Muscle layer of colon (tissue), 2 donors: ENCODE measurements at regions not wholly inside any gene's neighbourhood (a gene's known extent, or its start where the extent isn't known, plus 50 kb on each side); places are given as distances from the start of the nearest gene placed in this dataset.

Experiments used
- H3K27ac ChIP-seq: one replicate; pipeline ENCODE4 v1.7.0; 2013; ENCODE audit warnings: low read depth, mild to moderate bottlenecking, low read length, moderate library complexity
- H3K27me3 ChIP-seq, 2 donors: one replicate each; pipeline ENCODE4 v1.7.0; 2013; ENCODE audit warnings: low read length in 2 of 2, mild to moderate bottlenecking in 2 of 2; ENCODE audit not compliant: insufficient read depth in 2 of 2, control insufficient read depth in 1 of 2
- H3K36me3 ChIP-seq: one replicate; pipeline ENCODE4 v1.7.0; 2013; ENCODE audit warnings: mild to moderate bottlenecking, low read length; ENCODE audit not compliant: insufficient read depth
- H3K4me1 ChIP-seq: one replicate; pipeline ENCODE4 v1.7.0; 2013; ENCODE audit warnings: mild to moderate bottlenecking, low read length; ENCODE audit not compliant: insufficient read depth
- H3K4me3 ChIP-seq, 2 donors: one replicate each; pipeline ENCODE4 v1.7.0; 2013; ENCODE audit warnings: low read length in 2 of 2, low read depth in 1 of 2, mild to moderate bottlenecking in 1 of 2, moderate library complexity in 1 of 2
- H3K9ac ChIP-seq: one replicate; pipeline ENCODE4 v1.7.0; 2013; ENCODE audit warnings: low read length
- H3K9me3 ChIP-seq: one replicate; pipeline ENCODE4 v1.7.0; 2013; ENCODE audit warnings: mild to moderate bottlenecking, low read length
- donor health status: abdominal sarcoma.
- donor health status: Adenocarcinoma of cecum.

GRCh38 chr15:70249616-70250015, 151.9 kb upstream of the TLE3 start:
- Histone ChIP-seq H3K4me3 (no peak overlapping the region), H3K9ac (no peak overlapping the region), H3K27me3 (no peaks in the 10 kb centered on the region), H3K36me3 (no peaks in the 10 kb centered on the region), H3K27ac (no peak overlapping the region), H3K9me3 (no peaks in the 10 kb centered on the region), H3K4me1 (no peaks in the 10 kb centered on the region)

- Histone ChIP-seq H3K9ac (no peak overlapping the region), H3K27ac (no peak overlapping the region), H3K4me3 (no peak overlapping the region), H3K27me3 (no peaks in the 10 kb centered on the region), H3K36me3 (no peaks in the 10 kb centered on the region), H3K4me1 (no peaks in the 10 kb centered on the region), H3K9me3 (no peaks in the 10 kb centered on the region)
Observed at GRCh38 chr15:70248116-70249025, 150.7 kb upstream of the TLE3 start.

- Histone ChIP-seq H3K27me3 (no peaks in the 10 kb centered on the region), H3K4me1 (no peaks in the 10 kb centered on the region), H3K27ac (no peak overlapping the region), H3K4me3 (no peak overlapping the region), H3K36me3 (no peaks in the 10 kb centered on the region), H3K9me3 (no peaks in the 10 kb centered on the region), H3K9ac (no peak overlapping the region)
Observed at GRCh38 chr15:70247281-70247680, 149.6 kb upstream of the TLE3 start.

GRCh38 chr15:70246623-70247220, 149.0 kb upstream of the TLE3 start:
- Histone ChIP-seq H3K4me1 (no peaks in the 10 kb centered on the region), H3K9me3 (no peaks in the 10 kb centered on the region), H3K27ac (no peak overlapping the region), H3K9ac (no peak overlapping the region), H3K36me3 (no peaks in the 10 kb centered on the region), H3K27me3 (no peaks in the 10 kb centered on the region), H3K4me3 (no peak overlapping the region)

GRCh38 chr15:70245932-70246622, 148.4 kb upstream of the TLE3 start:
- H3K9me3 ChIP-seq: no peaks in the 10 kb centered on the region
- H3K4me1 ChIP-seq: no peaks in the 10 kb centered on the region
- no peaks in the 10 kb centered on the region for H3K27me3 ChIP-seq
- no peak overlapping the region for H3K4me3 ChIP-seq
- H3K36me3 ChIP-seq: no peaks in the 10 kb centered on the region
- H3K9ac ChIP-seq: no peak overlapping the region
- no peak overlapping the region for H3K27ac ChIP-seq

- H3K27me3 ChIP-seq: no peaks in the 10 kb centered on the region
- no peak overlapping the region for H3K27ac ChIP-seq
- H3K9me3 ChIP-seq: no peaks in the 10 kb centered on the region
- no peak overlapping the region for H3K9ac ChIP-seq
- no peak overlapping the region for H3K4me3 ChIP-seq
- H3K4me1 ChIP-seq: no peaks in the 10 kb centered on the region
- H3K36me3 ChIP-seq: no peaks in the 10 kb centered on the region
Observed at GRCh38 chr15:70244978-70245542, 147.3 kb upstream of the TLE3 start.

GRCh38 chr15:70243686-70244540, 146.2 kb upstream of the TLE3 start:
- Histone ChIP-seq H3K36me3 (no peaks in the 10 kb centered on the region), H3K4me3 (no peak overlapping the region), H3K9ac (no peak overlapping the region), H3K9me3 (no peaks in the 10 kb centered on the region), H3K27ac (no peak overlapping the region), H3K27me3 (no peaks in the 10 kb centered on the region), H3K4me1 (no peaks in the 10 kb centered on the region)

GRCh38 chr15:70242951-70243685, 145.4 kb upstream of the TLE3 start:
- no peaks in the 10 kb centered on the region for H3K36me3 ChIP-seq
- H3K9ac ChIP-seq: no peak overlapping the region
- no peaks in the 10 kb centered on the region for H3K4me1 ChIP-seq
- H3K4me3 ChIP-seq: no peak overlapping the region
- no peak overlapping the region for H3K27ac ChIP-seq
- H3K9me3 ChIP-seq: no peaks in the 10 kb centered on the region
- H3K27me3 ChIP-seq: no peaks in the 10 kb centered on the region

GRCh38 chr15:70241561-70242320, 144.0 kb upstream of the TLE3 start:
- H3K9ac ChIP-seq: no peak overlapping the region
- no peaks in the 10 kb centered on the region for H3K36me3 ChIP-seq
- no peaks in the 10 kb centered on the region for H3K27me3 ChIP-seq
- H3K4me1 ChIP-seq: no peaks in the 10 kb centered on the region
- no peak overlapping the region for H3K4me3 ChIP-seq
- H3K9me3 ChIP-seq: no peaks in the 10 kb centered on the region
- no peak overlapping the region for H3K27ac ChIP-seq
